ENCODE measurements at regions not wholly inside any gene's neighbourhood (a gene's known extent, or its start where the extent isn't known, plus 50 kb on each side); places are given as distances from the start of the nearest gene placed in this dataset.

DNA sequence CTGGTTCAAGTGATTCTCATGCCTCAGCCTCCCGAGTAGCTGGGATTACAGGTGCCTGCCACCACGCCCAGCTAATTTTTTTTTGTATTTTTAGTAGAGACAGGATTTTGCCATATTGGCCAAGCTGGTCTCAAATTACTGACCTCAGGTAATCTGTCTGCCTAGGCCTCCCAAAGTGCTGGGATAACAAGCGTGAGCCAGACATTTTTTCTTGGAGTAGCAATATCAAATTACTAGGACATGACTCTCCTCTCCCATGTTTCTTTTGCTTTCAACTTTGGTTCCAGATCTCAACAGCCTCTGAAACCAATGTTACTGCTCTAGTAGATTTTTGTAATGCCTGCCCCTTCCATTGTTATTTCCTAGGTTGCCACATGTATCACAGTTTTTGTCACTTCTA lies 462.0 kb downstream of the GBE1 start:
- peaks cover 24% of the 10 kb centered on the region for H3K9me3 Mint-ChIP-seq
- no peaks in the 10 kb centered on the region for H3K27me3 Mint-ChIP-seq
- H3K4me3 Mint-ChIP-seq = no peak overlapping the region
- DNase-seq (ENCODE audit: low spot score in 2 of 2) (no peak), ATAC-seq (replicated peaks; ENCODE audit: extremely low read depth, poor library complexity, severe bottlenecking) (no peak)
- H3K27ac Mint-ChIP-seq (ENCODE audit: low read depth) = no peak overlapping the region
- no peaks in the 10 kb centered on the region for H3K4me1 Mint-ChIP-seq
- H3K36me3 Mint-ChIP-seq (ENCODE audit: insufficient read depth) = no peaks in the 10 kb centered on the region

DNA sequence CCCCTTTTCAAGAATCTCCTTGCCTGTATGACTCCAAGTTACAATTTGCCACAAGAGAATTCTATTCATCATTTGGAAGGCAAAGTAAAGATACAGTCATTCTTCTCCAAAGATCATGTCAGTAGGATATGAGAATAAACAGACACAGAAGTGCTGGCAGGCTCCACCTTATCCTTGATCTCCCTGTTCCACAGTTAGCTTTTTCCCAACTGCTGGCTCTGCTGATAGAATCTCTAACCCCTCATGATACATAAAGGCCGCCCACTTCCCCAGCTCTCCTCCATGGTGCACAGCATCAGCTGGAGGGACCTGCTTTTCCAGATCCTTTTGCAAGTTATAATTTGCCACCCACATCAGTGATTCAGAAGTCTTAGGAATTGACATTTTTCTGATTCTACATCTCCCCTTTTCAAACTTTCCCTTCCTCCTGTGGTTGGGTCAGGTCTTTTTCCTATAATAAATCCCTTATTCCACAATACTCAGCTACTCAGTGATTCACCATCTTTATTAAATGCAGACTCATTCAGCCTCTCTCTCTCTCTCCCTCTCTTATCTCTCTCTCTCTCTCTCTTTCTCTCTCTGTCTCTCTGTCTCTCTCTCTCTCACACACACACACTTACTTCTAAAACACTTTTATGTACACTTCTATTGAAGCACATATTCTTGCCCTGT lies 465.4 kb downstream of the GBE1 start:
- H3K4me3 Mint-ChIP-seq = no peak overlapping the region
- DNase-seq (ENCODE audit: low spot score in 2 of 2) (no peak), ATAC-seq (replicated peaks; ENCODE audit: extremely low read depth, poor library complexity, severe bottlenecking) (no peak)
- no peak overlapping the region for H3K27ac Mint-ChIP-seq (ENCODE audit: low read depth)
- no peaks in the 10 kb centered on the region for H3K27me3 Mint-ChIP-seq
- H3K36me3 Mint-ChIP-seq (ENCODE audit: insufficient read depth) = no peaks in the 10 kb centered on the region
- H3K9me3 Mint-ChIP-seq = peaks cover 24% of the 10 kb centered on the region
- no peaks in the 10 kb centered on the region for H3K4me1 Mint-ChIP-seq

DNA sequence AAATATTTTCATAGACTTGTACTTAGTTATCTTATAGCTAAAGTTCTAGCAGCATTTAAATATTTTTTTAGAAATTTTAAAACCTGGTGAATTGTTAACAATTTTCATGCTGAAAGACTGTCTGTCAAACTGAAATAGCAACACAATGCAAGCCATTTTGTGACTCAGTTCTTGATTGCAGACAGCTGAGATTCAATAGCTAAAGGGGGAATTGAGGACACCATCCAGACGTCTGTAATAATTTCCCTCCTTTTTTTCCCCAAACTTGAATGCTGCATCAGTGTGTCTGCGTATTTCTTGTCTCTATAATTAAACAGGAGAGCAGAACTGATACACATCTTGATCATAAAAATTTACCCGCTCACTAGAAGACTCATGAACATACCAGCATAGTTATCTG lies 468.3 kb downstream of the GBE1 start:
- Mint-ChIP-seq H3K27ac (ENCODE audit: low read depth) (no peak overlapping the region), H3K9me3 (peaks cover 22% of the 10 kb centered on the region)

DNA sequence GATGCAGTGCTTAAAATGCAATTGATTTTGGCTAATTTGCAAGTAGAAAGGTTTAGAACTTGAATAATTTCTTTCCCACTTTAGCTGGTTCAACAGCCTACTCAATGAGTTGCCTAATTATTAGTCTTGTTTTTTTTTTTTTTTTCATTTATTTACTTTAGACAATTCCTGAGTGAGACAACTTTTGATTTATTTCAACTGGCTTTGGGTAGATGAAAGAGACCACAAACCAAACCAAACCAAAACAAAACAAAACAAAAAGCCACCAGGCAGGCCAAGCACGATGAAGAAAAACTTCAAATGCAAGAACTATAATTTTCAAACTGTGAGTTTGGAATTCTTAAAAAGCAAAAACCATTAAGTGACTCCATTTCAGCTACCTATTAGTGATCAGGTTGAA lies 469.9 kb downstream of the GBE1 start:
- Mint-ChIP-seq H3K4me3 (no peak overlapping the region), H3K27me3 (no peaks in the 10 kb centered on the region), H3K27ac (ENCODE audit: low read depth) (no peak overlapping the region), H3K36me3 (ENCODE audit: insufficient read depth) (no peaks in the 10 kb centered on the region), H3K9me3 (peaks cover 17% of the 10 kb centered on the region), H3K4me1 (no peaks in the 10 kb centered on the region)
- DNase-seq (ENCODE audit: low spot score in 2 of 2) (no peak), ATAC-seq (replicated peaks; ENCODE audit: extremely low read depth, poor library complexity, severe bottlenecking) (no peak)

More for the DNA sequence above, 468.3 kb downstream of the GBE1 start:
- no peak overlapping the region for H3K4me3 Mint-ChIP-seq
- no peaks in the 10 kb centered on the region for H3K4me1 Mint-ChIP-seq
- ATAC-seq (replicated peaks; ENCODE audit: extremely low read depth, poor library complexity, severe bottlenecking) (no peak), DNase-seq (ENCODE audit: low spot score in 2 of 2) (no peak)
- no peaks in the 10 kb centered on the region for H3K36me3 Mint-ChIP-seq (ENCODE audit: insufficient read depth)
- no peaks in the 10 kb centered on the region for H3K27me3 Mint-ChIP-seq

DNA sequence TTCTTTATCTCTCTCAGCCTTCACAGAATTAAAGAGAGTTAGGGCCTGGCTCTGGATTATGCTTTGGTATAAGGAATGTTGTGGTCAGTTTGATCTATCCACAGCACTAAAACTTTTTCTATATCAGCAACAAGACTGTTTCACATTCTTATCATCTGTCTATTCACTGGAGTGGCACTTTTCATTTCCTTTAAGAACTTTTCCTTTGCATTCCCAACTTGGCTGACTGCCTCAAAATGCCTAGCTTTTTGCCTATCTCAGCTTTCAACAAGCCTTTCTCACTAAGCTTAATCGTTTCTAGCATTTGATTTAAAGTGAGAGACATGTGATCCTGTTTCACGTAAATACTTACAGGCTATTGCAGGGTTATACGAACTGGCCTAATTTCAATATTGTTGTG lies 471.8 kb downstream of the GBE1 start:
- DNase-seq (ENCODE audit: low spot score in 2 of 2) (no peak), ATAC-seq (replicated peaks; ENCODE audit: extremely low read depth, poor library complexity, severe bottlenecking) (no peak)
- Mint-ChIP-seq H3K4me3 (no peak overlapping the region), H3K27me3 (no peaks in the 10 kb centered on the region), H3K36me3 (ENCODE audit: insufficient read depth) (peaks cover 2% of the 10 kb centered on the region), H3K27ac (ENCODE audit: low read depth) (no peak overlapping the region), H3K4me1 (no peaks in the 10 kb centered on the region), H3K9me3 (peaks cover 10% of the 10 kb centered on the region)

DNA sequence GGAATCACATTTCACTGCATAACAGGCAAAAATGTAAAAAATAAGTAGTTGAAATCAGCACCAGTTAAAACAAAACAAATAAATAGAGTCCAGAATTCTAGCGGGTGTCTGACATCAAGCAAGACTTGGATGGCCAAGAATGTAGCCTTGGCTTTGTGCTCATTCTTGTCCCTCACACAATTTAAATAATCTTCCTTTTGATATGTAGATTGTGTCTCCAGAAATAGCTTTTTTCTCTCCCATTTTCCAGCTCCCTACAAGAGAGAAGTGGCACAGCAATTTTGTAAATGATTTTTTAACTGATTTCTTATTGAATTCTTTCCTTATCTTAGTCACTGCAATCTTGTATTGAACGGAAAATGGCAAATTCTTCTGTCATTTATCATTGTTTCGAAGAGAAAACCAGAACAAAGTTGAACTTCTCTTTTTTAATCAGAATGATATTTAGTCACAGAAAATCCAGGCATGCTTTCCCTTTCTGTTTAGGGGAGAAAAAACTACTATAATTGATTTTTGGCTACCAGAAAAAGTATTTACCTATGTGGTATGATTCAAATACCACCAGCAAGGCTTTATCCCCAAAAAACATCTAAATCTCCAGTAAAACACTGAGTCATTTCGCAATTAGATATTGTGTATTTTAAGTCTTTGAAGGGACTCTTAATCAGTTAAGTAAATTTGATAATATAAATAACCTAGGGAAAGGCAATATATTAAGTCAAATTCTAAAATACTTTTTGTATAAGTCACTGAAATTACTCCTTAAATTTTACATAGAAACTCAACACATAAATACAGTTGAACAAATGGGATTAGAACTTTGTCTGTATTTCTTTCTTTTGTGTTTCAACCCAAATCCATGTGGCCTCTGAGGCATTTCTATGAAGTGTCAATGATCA lies 481.7 kb downstream of the GBE1 start:
- Mint-ChIP-seq H3K36me3 (ENCODE audit: insufficient read depth) (no peaks in the 10 kb centered on the region), H3K9me3 (peaks cover 11% of the 10 kb centered on the region), H3K4me3 (no peak overlapping the region), H3K27ac (ENCODE audit: low read depth) (no peak overlapping the region), H3K4me1 (no peaks in the 10 kb centered on the region), H3K27me3 (no peaks in the 10 kb centered on the region)
- no peak for DNase-seq (ENCODE audit: low spot score in 2 of 2)
- ATAC-seq (replicated peaks; ENCODE audit: extremely low read depth, poor library complexity, severe bottlenecking) = no peak

DNA sequence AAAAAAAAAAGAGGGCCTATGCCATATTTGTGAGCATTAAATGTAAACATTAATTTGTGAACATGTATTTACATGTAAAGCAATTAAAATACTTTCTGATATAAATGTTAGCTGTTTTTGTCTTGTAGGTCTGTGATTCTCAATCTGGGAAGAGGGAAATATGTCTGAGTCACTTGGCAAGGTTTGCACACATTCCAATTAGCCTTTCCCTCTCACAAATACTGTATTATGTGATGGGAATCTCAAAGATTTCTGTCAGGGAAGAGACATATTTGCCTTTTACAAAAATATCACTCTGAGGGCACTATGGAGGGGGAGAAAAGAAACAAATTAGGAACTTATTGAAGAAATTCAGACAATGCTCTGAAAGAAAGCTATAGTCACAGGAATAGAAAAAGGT lies 483.6 kb downstream of the GBE1 start:
- ATAC-seq (replicated peaks; ENCODE audit: extremely low read depth, poor library complexity, severe bottlenecking) = no peak

DNA sequence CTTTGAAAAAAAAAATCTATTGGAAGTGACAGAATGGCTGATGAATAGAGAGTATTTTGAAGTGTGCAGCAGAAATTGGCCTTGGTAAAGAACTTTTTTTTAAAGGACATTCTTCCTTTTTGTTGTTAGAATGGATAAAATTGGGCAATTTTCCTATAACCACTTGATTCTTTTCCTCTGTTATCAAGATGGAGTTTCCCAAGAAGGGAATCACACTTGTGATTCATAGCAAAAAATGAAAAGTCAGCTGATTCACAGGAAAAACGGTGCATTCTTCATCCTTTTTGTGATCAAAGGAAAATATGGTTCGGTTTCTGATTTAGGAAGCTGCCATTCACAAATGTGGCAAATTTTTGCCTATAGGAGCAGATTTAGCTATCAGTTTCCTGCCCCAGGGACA lies 486.8 kb downstream of the GBE1 start:
- ATAC-seq (replicated peaks; ENCODE audit: extremely low read depth, poor library complexity, severe bottlenecking) (no peak), DNase-seq (ENCODE audit: low spot score in 2 of 2) (no peak)
- no peaks in the 10 kb centered on the region for H3K36me3 Mint-ChIP-seq (ENCODE audit: insufficient read depth)
- no peak overlapping the region for H3K4me3 Mint-ChIP-seq
- H3K27me3 Mint-ChIP-seq = no peaks in the 10 kb centered on the region
- no peaks in the 10 kb centered on the region for H3K4me1 Mint-ChIP-seq
- H3K27ac Mint-ChIP-seq (ENCODE audit: low read depth) = no peak overlapping the region
- no peaks in the 10 kb centered on the region for H3K9me3 Mint-ChIP-seq

More for the DNA sequence above, 483.6 kb downstream of the GBE1 start:
- Mint-ChIP-seq H3K4me1 (no peaks in the 10 kb centered on the region), H3K9me3 (peaks cover 11% of the 10 kb centered on the region), H3K27ac (ENCODE audit: low read depth) (no peak overlapping the region), H3K4me3 (no peak overlapping the region), H3K36me3 (ENCODE audit: insufficient read depth) (no peaks in the 10 kb centered on the region), H3K27me3 (no peaks in the 10 kb centered on the region)
- DNase-seq (ENCODE audit: low spot score in 2 of 2) = no peak

DNA sequence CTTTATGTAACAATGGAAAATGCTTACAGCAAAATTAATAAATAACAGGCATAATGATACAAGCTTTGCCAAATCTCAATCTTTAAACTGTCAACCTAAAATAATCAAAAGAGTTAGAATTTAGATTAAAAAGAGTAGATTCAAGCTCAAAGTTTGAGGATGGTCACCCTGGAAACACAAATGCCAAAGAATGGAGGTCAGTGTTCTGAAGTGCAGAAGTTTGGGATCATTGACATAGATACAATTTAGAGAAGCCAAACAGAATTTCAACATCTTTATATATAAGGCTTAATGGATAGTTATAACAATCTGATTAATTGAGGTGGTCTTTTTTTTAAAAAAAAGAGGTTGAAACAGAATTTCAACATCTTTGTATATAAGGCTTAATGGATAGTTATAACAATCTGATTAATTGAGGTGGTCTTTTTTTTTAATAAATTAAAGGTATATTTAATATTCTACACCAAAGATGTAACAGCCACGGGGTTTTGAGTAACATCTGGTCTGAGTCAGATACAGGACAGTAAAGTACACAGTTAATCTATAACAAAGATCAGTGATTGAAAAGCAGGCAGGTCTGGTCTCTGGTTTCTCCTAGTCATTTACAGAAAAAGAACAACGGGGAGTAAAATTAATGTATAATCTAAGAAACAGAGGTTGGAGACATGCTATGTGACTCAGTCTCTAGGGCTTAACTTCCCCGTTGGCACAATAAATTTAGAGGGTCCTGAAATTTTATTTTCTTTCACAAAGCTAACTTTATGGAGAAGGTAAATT lies 490.7 kb downstream of the GBE1 start:
- no peaks in the 10 kb centered on the region for H3K27me3 Mint-ChIP-seq
- no peaks in the 10 kb centered on the region for H3K4me1 Mint-ChIP-seq
- no peaks in the 10 kb centered on the region for H3K36me3 Mint-ChIP-seq (ENCODE audit: insufficient read depth)
- DNase-seq (ENCODE audit: low spot score in 2 of 2) (no peak), ATAC-seq (replicated peaks; ENCODE audit: extremely low read depth, poor library complexity, severe bottlenecking) (no peak)
- H3K9me3 Mint-ChIP-seq = peaks cover 6% of the 10 kb centered on the region
- H3K4me3 Mint-ChIP-seq = no peak overlapping the region
- H3K27ac Mint-ChIP-seq (ENCODE audit: low read depth) = no peak overlapping the region

DNA sequence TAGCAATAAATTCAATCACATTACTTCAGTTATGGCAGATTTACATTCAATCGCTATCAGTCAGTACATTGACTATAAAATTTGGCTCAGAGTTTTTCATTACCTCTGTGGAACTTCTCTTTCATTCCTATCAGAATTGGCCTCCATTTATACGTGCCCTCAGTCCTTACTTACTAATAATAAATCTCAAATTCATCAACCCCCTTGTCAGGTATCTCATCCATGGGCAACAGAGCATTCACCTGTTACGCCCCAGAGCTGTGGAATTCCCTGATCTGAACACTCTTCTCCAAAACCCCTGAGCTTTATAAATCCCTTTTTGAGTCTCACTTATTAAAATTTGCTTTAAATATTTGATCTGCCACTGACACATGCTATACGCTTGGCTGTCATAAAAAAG lies 492.9 kb downstream of the GBE1 start:
- DNase-seq (ENCODE audit: low spot score in 2 of 2) (no peak), ATAC-seq (replicated peaks; ENCODE audit: extremely low read depth, poor library complexity, severe bottlenecking) (no peak)

DNA sequence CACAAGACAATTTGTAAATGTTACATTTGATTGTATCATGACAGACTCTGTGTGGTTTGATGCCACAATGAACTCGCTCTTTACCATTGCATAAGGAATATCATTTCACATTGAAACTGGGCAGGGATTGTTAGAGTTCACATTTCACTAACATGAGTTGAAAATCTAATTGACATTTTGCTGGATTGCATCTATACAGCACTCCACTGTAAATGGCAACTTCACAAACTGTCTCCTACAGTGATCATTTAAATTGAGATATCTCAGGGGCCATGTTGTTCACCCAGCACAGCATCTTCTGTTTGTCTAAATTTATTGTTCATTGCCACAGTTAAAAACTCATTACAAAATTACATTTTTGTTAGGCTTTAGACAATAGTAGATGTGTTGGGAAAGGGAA lies 499.4 kb downstream of the GBE1 start:
- Mint-ChIP-seq H3K36me3 (ENCODE audit: insufficient read depth) (no peaks in the 10 kb centered on the region), H3K4me1 (no peaks in the 10 kb centered on the region), H3K9me3 (peaks cover 9% of the 10 kb centered on the region), H3K27ac (ENCODE audit: low read depth) (no peak overlapping the region), H3K4me3 (no peak overlapping the region), H3K27me3 (no peaks in the 10 kb centered on the region)
- DNase-seq (ENCODE audit: low spot score in 2 of 2) = no peak
- ATAC-seq (replicated peaks; ENCODE audit: extremely low read depth, poor library complexity, severe bottlenecking) = no peak

More for the DNA sequence above, 492.9 kb downstream of the GBE1 start:
- H3K4me3 Mint-ChIP-seq = no peak overlapping the region
- H3K36me3 Mint-ChIP-seq (ENCODE audit: insufficient read depth) = no peaks in the 10 kb centered on the region
- H3K27me3 Mint-ChIP-seq = no peaks in the 10 kb centered on the region
- no peaks in the 10 kb centered on the region for H3K4me1 Mint-ChIP-seq
- peaks cover 6% of the 10 kb centered on the region for H3K9me3 Mint-ChIP-seq
- no peak overlapping the region for H3K27ac Mint-ChIP-seq (ENCODE audit: low read depth)

DNA sequence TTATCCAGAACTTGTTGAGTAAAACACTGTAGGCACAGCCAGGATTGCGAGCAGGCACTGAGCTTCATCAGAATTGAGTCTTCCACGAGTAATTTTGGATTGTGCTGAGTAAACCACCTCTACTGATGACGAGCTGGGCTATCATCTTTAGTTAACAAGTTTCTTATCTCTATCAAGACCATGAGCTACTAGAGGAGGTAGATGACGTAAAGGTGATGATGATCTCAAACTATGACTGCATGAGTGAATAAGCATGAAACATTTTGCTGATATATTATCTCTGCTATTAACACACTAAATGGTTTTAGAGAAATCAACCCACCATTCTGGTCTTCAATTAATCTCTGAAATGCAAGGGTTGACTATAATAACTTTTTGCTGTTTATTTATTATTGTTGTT lies 506.0 kb downstream of the GBE1 start:
- Mint-ChIP-seq H3K27me3 (no peaks in the 10 kb centered on the region), H3K9me3 (peaks cover 6% of the 10 kb centered on the region), H3K36me3 (ENCODE audit: insufficient read depth) (no peaks in the 10 kb centered on the region), H3K27ac (ENCODE audit: low read depth) (no peak overlapping the region), H3K4me1 (no peaks in the 10 kb centered on the region), H3K4me3 (no peak overlapping the region)
- DNase-seq (ENCODE audit: low spot score in 2 of 2) (no peak), ATAC-seq (replicated peaks; ENCODE audit: extremely low read depth, poor library complexity, severe bottlenecking) (no peak)

Measured in central memory CD8-positive, alpha-beta T cell (primary cell).